GM23248 (cell line): ENCODE measurements at regions not wholly inside any gene's neighbourhood (a gene's known extent, or its start where the extent isn't known, plus 50 kb on each side); places are given as distances from the start of the nearest gene placed in this dataset.
"Not testable (repeated sequence)": the region's sequence is repeated elsewhere in the genome, so short reads cannot be mapped to it uniquely, and the experiment has no call there.

Experiments used
- DNase-seq: peaks from one replicate; pipeline ENCODE4 v3.0.0-alpha.2; 2015
- H2AFZ ChIP-seq: fragments of 200-600 bp; sonication (generic); 2 replicates; pipeline ENCODE4 v1.6.1; 2016; ENCODE audit warnings: antibody characterized with exemption
- H3F3A ChIP-seq: fragments of 200-600 bp; sonication (generic); 2 replicates; pipeline ENCODE4 v1.6.1; 2016; ENCODE audit warnings: mild to moderate bottlenecking, antibody characterized with exemption, mixed run types; ENCODE audit not compliant: insufficient read depth
- H3K27ac ChIP-seq: fragments of 200-600 bp; sonication (generic); 2 replicates; pipeline ENCODE4 v1.5.1; 2016; ENCODE audit warnings: mild to moderate bottlenecking
- H3K27me3 ChIP-seq: fragments of 200-600 bp; sonication (generic); replicated peaks from 2 replicates; pipeline ENCODE4 v1.6.1; 2016; ENCODE audit warnings: mild to moderate bottlenecking; ENCODE audit not compliant: insufficient read depth
- H3K36me3 ChIP-seq: fragments of 200-600 bp; sonication (generic); 2 replicates; pipeline ENCODE4 v1.6.1; 2016; ENCODE audit warnings: low read depth, mild to moderate bottlenecking
- H3K4me1 ChIP-seq: fragments of 200-600 bp; sonication (generic); 2 replicates; pipeline ENCODE4 v1.6.1; 2016; ENCODE audit warnings: mild to moderate bottlenecking; ENCODE audit not compliant: insufficient read depth
- H3K4me2 ChIP-seq: fragments of 200-600 bp; sonication (generic); one replicate; pipeline ENCODE4 v1.6.1; 2016; ENCODE audit warnings: mild to moderate bottlenecking; ENCODE audit not compliant: unreplicated experiment
- H3K4me3 ChIP-seq: fragments of 200-600 bp; sonication (generic); 2 replicates; pipeline ENCODE4 v1.5.1; 2016; ENCODE audit warnings: mild to moderate bottlenecking
- H3K79me2 ChIP-seq: fragments of 200-600 bp; sonication (generic); 2 replicates; pipeline ENCODE4 v1.6.1; 2016; ENCODE audit warnings: mild to moderate bottlenecking; ENCODE audit not compliant: insufficient read depth
- H3K9ac ChIP-seq: fragments of 200-600 bp; sonication (generic); 2 replicates; pipeline ENCODE4 v1.6.1; 2016; ENCODE audit warnings: mild to moderate bottlenecking
- H3K9me2 ChIP-seq: fragments of 200-600 bp; sonication (generic); 2 replicates; pipeline ENCODE4 v1.6.1; 2016; ENCODE audit warnings: mixed run types, mild to moderate bottlenecking, moderate library complexity; ENCODE audit not compliant: insufficient read depth
- H3K9me3 ChIP-seq: fragments of 200-600 bp; sonication (generic); one replicate; pipeline ENCODE4 v1.6.1; 2017; ENCODE audit warnings: low read depth
- H4K20me1 ChIP-seq: fragments of 200-600 bp; sonication (generic); 2 replicates; pipeline ENCODE4 v1.6.0; 2016; ENCODE audit not compliant: insufficient read depth
- EZH2 ChIP-seq: fragments of 200-600 bp; sonication (generic); IDR thresholded peaks from 2 replicates; pipeline ENCODE4 v1.6.1; 2018; ENCODE audit warnings: antibody characterized with exemption, mild to moderate bottlenecking; ENCODE audit not compliant: insufficient read depth, poor library complexity, severe bottlenecking
- EZH2phosphoT487 ChIP-seq: fragments of 200-600 bp; sonication (generic); IDR thresholded peaks from 2 replicates; pipeline ENCODE4 v1.6.1; 2018; ENCODE audit warnings: antibody characterized with exemption, moderate library complexity, mild to moderate bottlenecking, low read depth; ENCODE audit not compliant: insufficient read depth
- WGBS, 2 experiments: methylation state at CpG; one replicate each; pipeline ENCODE4 v1.1.6; 2015 to 2017; ENCODE audit warnings: low lambda C conversion rate in 2 of 2, low coverage in 1 of 2; ENCODE audit errors: missing lambda C conversion rate in 2 of 2; 5-methylcytosine and 5-hydroxymethylcytosine counted together
- in situ Hi-C: fragments of 300-500 bp; cut with MboI; formaldehyde crosslinking; loops from 2 replicates; pipeline ENCODE4 v1.15.0; 2020

DNA sequence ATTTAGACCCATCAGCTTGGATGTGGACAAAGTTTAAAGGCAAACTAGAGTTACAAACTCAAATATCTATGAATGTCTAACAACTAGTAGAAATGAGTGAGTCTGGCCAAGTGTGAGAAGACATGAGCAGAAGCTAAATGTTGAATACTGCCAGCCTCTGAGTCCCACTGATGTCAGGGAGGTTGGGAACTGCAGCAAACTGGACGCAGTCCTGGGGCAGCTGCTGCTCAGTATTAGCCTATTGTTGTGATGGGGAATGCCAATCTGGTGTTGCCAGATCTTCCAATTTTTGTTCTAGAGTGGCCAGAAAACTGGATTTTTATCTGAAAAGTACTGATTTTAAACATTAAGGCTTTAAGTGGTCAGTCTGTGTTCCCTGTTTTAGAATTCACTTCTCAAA, 770.4 kb upstream of the STXBP6 start:
- WGBS, 2 experiments, result 22 to 35% methylated on average over 1 of the region's 1 CpG
- in situ Hi-C loops, result no loop called here
- no peaks in the 10 kb centered on the region for H3K27me3 ChIP-seq
- no peaks in the 10 kb centered on the region for H3K9me2 ChIP-seq
- H3K4me3 ChIP-seq, result no peak overlapping the region
- no peak overlapping the region for H3K27ac ChIP-seq
- H3K4me2 ChIP-seq, result no peak overlapping the region
- no peaks in the 10 kb centered on the region for H3K4me1 ChIP-seq
- no peaks in the 10 kb centered on the region for H3F3A ChIP-seq
- H3K9ac ChIP-seq, result no peak overlapping the region
- TF ChIP-seq EZH2phosphoT487, result no peak
- no peak for TF ChIP-seq EZH2
- no peak overlapping the region for H2AFZ ChIP-seq
- no peak for DNase-seq
- H3K79me2 ChIP-seq, result no peaks in the 10 kb centered on the region
- no peaks in the 10 kb centered on the region for H3K36me3 ChIP-seq
- no peaks in the 10 kb centered on the region for H3K9me3 ChIP-seq
- no peaks in the 10 kb centered on the region for H4K20me1 ChIP-seq

- H3K4me3 ChIP-seq, H4K20me1 ChIP-seq, H3K9me3 ChIP-seq, H3K79me2 ChIP-seq, DNase-seq, H3K4me2 ChIP-seq, H3K36me3 ChIP-seq, H2AFZ ChIP-seq, H3K4me1 ChIP-seq, H3K27ac ChIP-seq, H3K27me3 ChIP-seq, in situ Hi-C loops, H3K9me2 ChIP-seq, H3F3A ChIP-seq, H3K9ac ChIP-seq: not testable (repeated sequence)
- 28 to 40% methylated on average over 3 of the region's 3 CpGs for WGBS, 2 experiments
Measured at GRCh38 chr14:25814622-25815021, 764.7 kb upstream of the STXBP6 start.

DNA sequence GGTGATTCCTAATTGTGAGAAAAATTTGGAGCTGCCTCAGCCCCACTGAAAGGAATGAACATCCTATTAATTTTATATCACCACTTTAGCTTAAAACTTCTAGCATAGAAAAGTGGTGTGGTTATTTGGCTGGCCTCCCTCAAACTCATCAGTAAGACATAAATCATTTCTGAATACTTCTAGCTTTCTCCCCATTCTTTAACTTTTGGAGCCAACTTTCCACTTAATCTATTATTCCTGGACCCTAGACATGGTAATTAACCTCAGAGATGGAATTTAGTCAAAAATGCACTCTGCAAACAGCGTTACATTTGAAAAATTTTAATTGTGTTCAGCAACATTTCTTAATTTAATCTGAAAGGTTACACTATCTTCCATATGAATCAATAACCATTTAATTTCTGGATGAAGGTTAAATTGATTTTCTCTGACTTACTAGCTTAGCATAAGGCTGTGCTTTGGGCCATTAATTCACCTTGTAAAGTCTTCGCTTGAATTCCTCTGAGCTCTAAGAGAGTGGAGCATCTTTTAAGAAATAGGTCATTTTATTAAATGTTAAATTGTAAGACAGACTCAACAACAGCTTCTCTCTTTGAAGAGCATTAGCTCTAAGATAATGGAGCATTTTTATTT, 753.6 kb upstream of the STXBP6 start:
- no peaks in the 10 kb centered on the region for H3K27me3 ChIP-seq
- H3K79me2 ChIP-seq, result no peaks in the 10 kb centered on the region
- no peak overlapping the region for H3K4me3 ChIP-seq
- H3K4me1 ChIP-seq, result no peaks in the 10 kb centered on the region
- H4K20me1 ChIP-seq, result no peaks in the 10 kb centered on the region
- H3F3A ChIP-seq, result no peaks in the 10 kb centered on the region
- no peaks in the 10 kb centered on the region for H3K9me2 ChIP-seq
- no peak overlapping the region for H3K9ac ChIP-seq
- DNase-seq, result no peak
- H3K36me3 ChIP-seq, result no peaks in the 10 kb centered on the region
- no peak for TF ChIP-seq EZH2phosphoT487
- no peak for TF ChIP-seq EZH2
- no peak overlapping the region for H3K27ac ChIP-seq
- in situ Hi-C loops, result no loop called here
- no peak overlapping the region for H2AFZ ChIP-seq
- H3K9me3 ChIP-seq, result no peaks in the 10 kb centered on the region
- 13 to 27% methylated on average over 2 of the region's 2 CpGs for WGBS, 2 experiments
- no peak overlapping the region for H3K4me2 ChIP-seq

DNA sequence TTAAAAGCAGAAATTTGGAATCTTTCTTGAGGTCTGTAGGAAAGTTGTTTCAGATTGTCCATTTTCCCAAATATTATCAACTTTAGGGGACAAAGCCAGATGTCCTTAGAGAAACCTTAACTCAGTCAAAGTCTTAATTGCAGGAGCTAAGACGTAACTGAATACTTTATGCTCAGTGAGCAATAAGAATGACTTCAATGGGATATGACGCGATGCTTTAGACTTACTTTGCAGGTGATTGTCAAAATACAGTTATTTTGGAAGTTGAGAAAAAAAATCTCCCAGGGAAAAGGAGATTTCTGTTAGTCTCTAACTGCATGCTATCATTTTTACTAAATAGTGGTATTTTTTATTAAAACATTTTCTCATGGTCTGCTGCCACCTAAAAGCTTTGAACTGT, 750.9 kb upstream of the STXBP6 start:
- H3K4me2 ChIP-seq, result no peak overlapping the region
- H3K79me2 ChIP-seq, result no peaks in the 10 kb centered on the region
- no peaks in the 10 kb centered on the region for H3F3A ChIP-seq
- in situ Hi-C loops, result no loop called here
- H3K9me3 ChIP-seq, result no peaks in the 10 kb centered on the region
- H4K20me1 ChIP-seq, result no peaks in the 10 kb centered on the region
- H3K4me3 ChIP-seq, result no peak overlapping the region
- no peaks in the 10 kb centered on the region for H3K27me3 ChIP-seq
- no peak for DNase-seq
- no peak overlapping the region for H2AFZ ChIP-seq
- WGBS, 2 experiments, result 45 to 53% methylated on average over 3 of the region's 3 CpGs
- H3K4me1 ChIP-seq, result no peaks in the 10 kb centered on the region
- no peak overlapping the region for H3K27ac ChIP-seq
- no peak for TF ChIP-seq EZH2phosphoT487
- no peak for TF ChIP-seq EZH2
- H3K9me2 ChIP-seq, result no peaks in the 10 kb centered on the region
- no peak overlapping the region for H3K9ac ChIP-seq
- no peaks in the 10 kb centered on the region for H3K36me3 ChIP-seq

GRCh38 chr14:25788252-25788651, 738.3 kb upstream of the STXBP6 start:
- no peaks in the 10 kb centered on the region for H3K9me3 ChIP-seq
- no peak overlapping the region for H3K4me3 ChIP-seq
- no peaks in the 10 kb centered on the region for H3K36me3 ChIP-seq
- 29 to 43% methylated on average over 1 of the region's 1 CpG for WGBS, 2 experiments
- no peak overlapping the region for H2AFZ ChIP-seq
- H3K4me1 ChIP-seq, result no peaks in the 10 kb centered on the region
- H3F3A ChIP-seq, result no peaks in the 10 kb centered on the region
- TF ChIP-seq EZH2phosphoT487, result no peak
- no peak for TF ChIP-seq EZH2
- no peaks in the 10 kb centered on the region for H4K20me1 ChIP-seq
- no peaks in the 10 kb centered on the region for H3K9me2 ChIP-seq
- in situ Hi-C loops, result no loop called here
- H3K9ac ChIP-seq, result no peak overlapping the region
- H3K4me2 ChIP-seq, result no peak overlapping the region
- no peak overlapping the region for H3K27ac ChIP-seq
- DNase-seq, result no peak
- no peaks in the 10 kb centered on the region for H3K27me3 ChIP-seq
- H3K79me2 ChIP-seq, result no peaks in the 10 kb centered on the region
